HG02973 (cell line): ENCODE measurements at regions not wholly inside any gene's neighbourhood (a gene's known extent, or its start where the extent isn't known, plus 50 kb on each side); places are given as distances from the start of the nearest gene placed in this dataset.
"Not testable (repeated sequence)": the region's sequence is repeated elsewhere in the genome, so short reads cannot be mapped to it uniquely, and the experiment has no call there.

ENCODE experiments used
- ATAC-seq: cut with Tn5 transposase; IDR thresholded peaks from one replicate; pipeline ENCODE4 v1.9.1; 2021; ENCODE audit warnings: moderate library complexity; ENCODE audit not compliant: unreplicated experiment

- ATAC-seq, result no peak
Observed at GRCh38 chr6:47180633-47181032, 129.1 kb downstream of the TNFRSF21 start.

GRCh38 chr6:47179286-47179685 is 130.4 kb downstream of the TNFRSF21 start:
- no peak for ATAC-seq

GRCh38 chr6:47175656-47176055 is 133.5 kb upstream of the ADGRF1 start:
- no peak for ATAC-seq

GRCh38 chr6:47174502-47175023 is 132.4 kb upstream of the ADGRF1 start:
- no peak for ATAC-seq

- ATAC-seq, result not testable (repeated sequence)
Observed at GRCh38 chr6:47174063-47174462, 131.9 kb upstream of the ADGRF1 start.

GRCh38 chr6:47173145-47173544 is 131.0 kb upstream of the ADGRF1 start:
- not testable (repeated sequence) for ATAC-seq

- ATAC-seq, result no peak
Observed at GRCh38 chr6:47170617-47170947, 128.4 kb upstream of the ADGRF1 start.

- ATAC-seq, result no peak
Observed at GRCh38 chr6:47169785-47170616, 127.9 kb upstream of the ADGRF1 start.

GRCh38 chr6:47168180-47168579 is 126.0 kb upstream of the ADGRF1 start:
- no peak for ATAC-seq

- peak; percentile 72 for ATAC-seq
Observed at GRCh38 chr6:47165918-47166317, 123.8 kb upstream of the ADGRF1 start.

GRCh38 chr6:47164877-47165276 is 122.7 kb upstream of the ADGRF1 start:
- ATAC-seq, result no peak

- ATAC-seq, result no peak
Observed at GRCh38 chr6:47163536-47163935, 121.4 kb upstream of the ADGRF1 start.

GRCh38 chr6:47162793-47163192 is 120.7 kb upstream of the ADGRF1 start:
- no peak for ATAC-seq

GRCh38 chr6:47162231-47162630 is 120.1 kb upstream of the ADGRF1 start:
- no peak for ATAC-seq

- no peak for ATAC-seq
Observed at GRCh38 chr6:47161176-47161687, 119.1 kb upstream of the ADGRF1 start.

GRCh38 chr6:47160702-47161101 is 118.6 kb upstream of the ADGRF1 start:
- no peak for ATAC-seq

GRCh38 chr6:47159763-47160162 is 117.6 kb upstream of the ADGRF1 start:
- ATAC-seq, result no peak

GRCh38 chr6:47157653-47158219 is 115.6 kb upstream of the ADGRF1 start:
- no peak for ATAC-seq

GRCh38 chr6:47157063-47157462 is 114.9 kb upstream of the ADGRF1 start:
- no peak for ATAC-seq

- no peak for ATAC-seq
Observed at GRCh38 chr6:47156196-47156595, 114.1 kb upstream of the ADGRF1 start.

GRCh38 chr6:47153404-47153755 is 111.2 kb upstream of the ADGRF1 start:
- ATAC-seq, result no peak

GRCh38 chr6:47152666-47153403 is 110.7 kb upstream of the ADGRF1 start:
- ATAC-seq, result no peak
